IMR-90 (cell line): ENCODE measurements at regions not wholly inside any gene's neighbourhood (a gene's known extent, or its start where the extent isn't known, plus 50 kb on each side); places are given as distances from the start of the nearest gene placed in this dataset.

Experiments used
- ATAC-seq: fragments of 200-7000 bp; cut with Tn5 transposase; 2 replicates; pipeline ENCODE4 v1.9.1; 2020; ENCODE audit warnings: low read depth, mild to moderate bottlenecking, moderate library complexity
- BruUV-seq: library from RNA; stranded (reverse); fragments of 400-500 nt; replicated peaks from 2 replicates; lab custom pipeline; 2021; lab: Mats Ljungman, UMichigan
- CTCF ChIA-PET: fragments of 300-600 bp; formaldehyde crosslinking; extraction: SDS; loops from one replicate; lab custom pipeline; 2021; ENCODE audit warnings: antibody characterized with exemption; lab: Yijun Ruan, JAX
- POLR2A ChIA-PET: fragments of 300-600 bp; sonication (Branson Sonifier 250); formaldehyde crosslinking; loops from one replicate; lab custom pipeline; 2022; ENCODE audit warnings: antibody characterized with exemption; ENCODE audit not compliant: unreplicated experiment; lab: Charles Lee
- DNase-seq: peaks from one replicate; pipeline ENCODE4 v3.0.0; 2013
- H2AFZ ChIP-seq: replicated peaks from 2 replicates; pipeline ENCODE3; 2013; ENCODE audit warnings: low read length, mild to moderate bottlenecking; ENCODE audit not compliant: poor library complexity
- H2AK5ac ChIP-seq: 2 replicates; pipeline ENCODE4 v1.6.1; 2013; ENCODE audit warnings: low read depth, low read length, inconsistent platforms
- H2AK9ac ChIP-seq: replicated peaks from 2 replicates; pipeline ENCODE3; 2013; ENCODE audit warnings: mild to moderate bottlenecking, low read depth, low read length, moderate library complexity; ENCODE audit not compliant: poor library complexity
- H2BK120ac ChIP-seq: 2 replicates; pipeline ENCODE4 v1.6.1; 2013; ENCODE audit warnings: low read depth, low read length, inconsistent platforms
- H2BK15ac ChIP-seq: 3 replicates; pipeline ENCODE4 v1.6.1; 2013; ENCODE audit warnings: low read depth, low read length, inconsistent platforms
- H2BK20ac ChIP-seq: 2 replicates; pipeline ENCODE4 v1.6.1; 2013; ENCODE audit warnings: low read depth, mild to moderate bottlenecking, inconsistent platforms, low read length, moderate library complexity
- H2BK5ac ChIP-seq: 2 replicates; pipeline ENCODE4 v1.6.1; 2013; ENCODE audit warnings: mild to moderate bottlenecking, low read depth, low read length, inconsistent platforms; ENCODE audit not compliant: poor library complexity, severe bottlenecking
- H3K14ac ChIP-seq: replicated peaks from 2 replicates; pipeline ENCODE4 v1.6.1; 2013; ENCODE audit warnings: low read depth, low read length, inconsistent platforms
- H3K18ac ChIP-seq: 2 replicates; pipeline ENCODE4 v1.6.1; 2013; ENCODE audit warnings: low read depth, low read length, control low read depth
- H3K23ac ChIP-seq: 2 replicates; pipeline ENCODE4 v1.6.1; 2013; ENCODE audit warnings: low read depth, low read length, inconsistent platforms
- H3K27ac ChIP-seq: 2 replicates; pipeline ENCODE4 v1.5.1; 2013; ENCODE audit warnings: mild to moderate bottlenecking, control low read depth, low read length; ENCODE audit not compliant: insufficient read depth
- H3K27me3 ChIP-seq: 2 replicates; pipeline ENCODE4 v1.6.1; 2013; ENCODE audit warnings: low read length; ENCODE audit not compliant: control insufficient read depth, insufficient read depth
- H3K36me3 ChIP-seq: 2 replicates; pipeline ENCODE4 v1.6.1; 2013; ENCODE audit warnings: low read length, mixed read lengths; ENCODE audit not compliant: control insufficient read depth, insufficient read depth
- H3K4ac ChIP-seq: 2 replicates; pipeline ENCODE4 v1.6.1; 2013; ENCODE audit warnings: low read depth, low read length, inconsistent platforms
- H3K4me1 ChIP-seq: 2 replicates; pipeline ENCODE4 v1.6.1; 2013; ENCODE audit warnings: low read length, mixed read lengths; ENCODE audit not compliant: control insufficient read depth, insufficient read depth
- H3K4me2 ChIP-seq: 2 replicates; pipeline ENCODE4 v1.6.1; 2013; ENCODE audit warnings: low read depth, mild to moderate bottlenecking, control low read depth, low read length, moderate library complexity
- H3K4me3 ChIP-seq: 2 replicates; pipeline ENCODE4 v1.5.1; 2013; ENCODE audit warnings: low read depth, mild to moderate bottlenecking, control low read depth, low read length, moderate library complexity; ENCODE audit not compliant: insufficient read depth
- H3K56ac ChIP-seq: 2 replicates; pipeline ENCODE4 v1.6.1; 2013; ENCODE audit warnings: low read length, inconsistent platforms; ENCODE audit not compliant: insufficient read depth; ENCODE audit errors: extremely low read depth
- H3K79me1 ChIP-seq, 2 experiments: 2 replicates each; pipeline ENCODE4 v1.6.1; 2013; ENCODE audit warnings: low read length in 2 of 2, inconsistent platforms in 1 of 2, low read depth in 1 of 2
- H3K9ac ChIP-seq: 2 replicates; pipeline ENCODE4 v1.6.1; 2013; ENCODE audit warnings: low read depth, low read length, control low read depth
- H3K9me1 ChIP-seq: 2 replicates; pipeline ENCODE4 v1.6.1; 2013; ENCODE audit warnings: low read length, inconsistent platforms; ENCODE audit not compliant: insufficient read depth
- H3K9me3 ChIP-seq: 2 replicates; pipeline ENCODE4 v1.6.1; 2013; ENCODE audit warnings: low read length; ENCODE audit not compliant: control insufficient read depth, insufficient read depth
- H4K20me1 ChIP-seq: 2 replicates; pipeline ENCODE4 v1.6.1; 2013; ENCODE audit warnings: low read length, inconsistent platforms; ENCODE audit not compliant: insufficient read depth
- H4K5ac ChIP-seq: 2 replicates; pipeline ENCODE4 v1.6.1; 2013; ENCODE audit warnings: mild to moderate bottlenecking, low read depth, low read length, control low read depth
- H4K8ac ChIP-seq, 2 experiments: 2 replicates each; pipeline ENCODE4 v1.6.1; 2013; ENCODE audit warnings: low read depth in 2 of 2, low read length in 2 of 2, control low read depth in 1 of 2, inconsistent platforms in 1 of 2
- H4K91ac ChIP-seq: 2 replicates; pipeline ENCODE4 v1.6.1; 2013; ENCODE audit warnings: low read depth, low read length, inconsistent platforms; ENCODE audit not compliant: insufficient read depth
- BHLHE40 ChIP-seq: fragments of 150-350 bp; IDR thresholded peaks from 2 replicates; pipeline ENCODE4 v1.6.1; 2016; ENCODE audit warnings: mild to moderate bottlenecking, low read depth, low read length
- FOS ChIP-seq: fragments of 150-350 bp; IDR thresholded peaks from 2 replicates; pipeline ENCODE4 v1.6.1; 2016; ENCODE audit warnings: low read depth, low read length
- MAZ ChIP-seq: IDR thresholded peaks from 2 replicates; pipeline ENCODE4 v1.6.1; 2012; ENCODE audit warnings: low read depth, mild to moderate bottlenecking, low read length, improper control_type of control experiment, moderate library complexity, borderline replicate concordance
- MXI1 ChIP-seq: IDR thresholded peaks from 2 replicates; pipeline ENCODE4 v1.6.1; 2012; ENCODE audit warnings: low read depth, mild to moderate bottlenecking, low read length, moderate library complexity, borderline replicate concordance
- NFE2L2 ChIP-seq: fragments of 150-350 bp; IDR thresholded peaks from 2 replicates; pipeline ENCODE4 v1.6.1; 2016; ENCODE audit warnings: low read depth, mild to moderate bottlenecking, low read length
- POLR2A ChIP-seq: IDR thresholded peaks from 2 replicates; pipeline ENCODE4 v1.6.1; 2012; ENCODE audit warnings: mild to moderate bottlenecking, low read depth, low read length
- RCOR1 ChIP-seq: IDR thresholded peaks from 2 replicates; pipeline ENCODE4 v1.6.1; 2012; ENCODE audit warnings: mild to moderate bottlenecking, low read length, improper control_type of control experiment; ENCODE audit not compliant: insufficient replicate concordance
- RFX5 ChIP-seq: IDR thresholded peaks from 2 replicates; pipeline ENCODE4 v1.8.0; 2012; ENCODE audit warnings: low read depth, mild to moderate bottlenecking, low read length, moderate library complexity
- SMC3 ChIP-seq: fragments of 150-350 bp; IDR thresholded peaks from 2 replicates; pipeline ENCODE4 v1.6.1; 2016; ENCODE audit warnings: low read depth, mild to moderate bottlenecking, antibody characterized with exemption, low read length, moderate library complexity
- USF2 ChIP-seq: fragments of 150-350 bp; IDR thresholded peaks from 2 replicates; pipeline ENCODE4 v1.6.1; 2017; ENCODE audit warnings: mild to moderate bottlenecking, antibody characterized with exemption, low read length, low read depth
- WGBS, 2 experiments: methylation state at CpG; one replicate each; pipeline versions ENCODE4 v1.1.5 to v1.1.7; 2013; ENCODE audit warnings: missing lambda C conversion rate in 2 of 2; ENCODE audit not compliant: insufficient read length in 1 of 2; ENCODE audit errors: extremely low coverage in 2 of 2; 5-methylcytosine and 5-hydroxymethylcytosine counted together
- dilution Hi-C: fragments of 300-500 bp; cut with HindIII; formaldehyde crosslinking; loops from one replicate; pipeline ENCODE4 v1.14.3; 2018; ENCODE audit warnings: low sequenced_read_pairs; ENCODE audit not compliant: unreplicated experiment
- in situ Hi-C: fragments of 300-500 bp; cut with MboI; formaldehyde crosslinking; loops from 3 replicates; pipeline ENCODE4 v1.14.3; 2019; ENCODE audit warnings: low sequenced_read_pairs, inconsistent platforms, mixed read lengths
- intact Hi-C: fragments of 100-400 bp; cut with micrococcal nuclease; formaldehyde crosslinking; loops from 2 replicates; pipeline ENCODE4 v1.10.0; 2022
- TF ChIP-seq, protein P1 (sequence below): fragments of 150-350 bp; IDR thresholded peaks from 2 replicates; pipeline ENCODE4 v1.6.1; 2016; ENCODE audit warnings: low read depth, mild to moderate bottlenecking, low read length, moderate library complexity, borderline replicate concordance

- no peak for DNase-seq
- TF ChIP-seq RCOR1 (no peak), RFX5 (no peak), POLR2A (no peak), BHLHE40 (no peak), FOS (no peak), MXI1 (no peak), NFE2L2 (no peak), MAZ (no peak), USF2 (no peak), SMC3 (no peak)
- TF ChIP-seq, protein P1, sequence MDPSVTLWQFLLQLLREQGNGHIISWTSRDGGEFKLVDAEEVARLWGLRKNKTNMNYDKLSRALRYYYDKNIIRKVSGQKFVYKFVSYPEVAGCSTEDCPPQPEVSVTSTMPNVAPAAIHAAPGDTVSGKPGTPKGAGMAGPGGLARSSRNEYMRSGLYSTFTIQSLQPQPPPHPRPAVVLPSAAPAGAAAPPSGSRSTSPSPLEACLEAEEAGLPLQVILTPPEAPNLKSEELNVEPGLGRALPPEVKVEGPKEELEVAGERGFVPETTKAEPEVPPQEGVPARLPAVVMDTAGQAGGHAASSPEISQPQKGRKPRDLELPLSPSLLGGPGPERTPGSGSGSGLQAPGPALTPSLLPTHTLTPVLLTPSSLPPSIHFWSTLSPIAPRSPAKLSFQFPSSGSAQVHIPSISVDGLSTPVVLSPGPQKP = no peak
- H3K27me3 ChIP-seq = no peaks in the 10 kb centered on the region
- 60% methylated on average over 1 of the region's 5 CpGs; no CpG with 5 or more reads in 1 of the 2 experiments for WGBS, 2 experiments
- intact Hi-C loops = no loop called here
- H3K4me3 ChIP-seq = no peak overlapping the region
- H3K4me1 ChIP-seq = no peaks in the 10 kb centered on the region
- H3K79me1 ChIP-seq = no peaks in the 10 kb centered on the region
- ChIA-PET POLR2A (no interaction called here), CTCF (no interaction called here)
- no peak for ATAC-seq
- H4K5ac ChIP-seq = no peak overlapping the region
- H3K14ac ChIP-seq = peak overlapping the region; percentile 56; the same call in 1 of the 2 replicates
- no peak overlapping the region for H2BK5ac ChIP-seq
- H2AK9ac ChIP-seq = no peak overlapping the region
- no peaks in the 10 kb centered on the region for H3K9me1 ChIP-seq
- no TSS peak for BruUV-seq
- H3K4ac ChIP-seq = peak overlapping the region; percentile 35; the same call in 1 of the 2 replicates
- H2AFZ ChIP-seq = no peak overlapping the region
- no peak overlapping the region for H2BK20ac ChIP-seq
- H2AK5ac ChIP-seq = no peak overlapping the region
- peak overlapping the region; percentile 63 for H3K23ac ChIP-seq
- H3K18ac ChIP-seq = no peak overlapping the region
- H4K91ac ChIP-seq = no peak overlapping the region
- H3K56ac ChIP-seq = no peak overlapping the region
- H3K27ac ChIP-seq = no peak overlapping the region
- no peaks in the 10 kb centered on the region for H4K20me1 ChIP-seq
- H2BK15ac ChIP-seq = no peak overlapping the region
- in situ Hi-C loops = no loop called here
- no peak overlapping the region for H3K9ac ChIP-seq
- dilution Hi-C loops = no loop called here
- 0 out of 4 replicates have a peak overlapping the region, but pooled peaks of 1 of the 2 experiments have one; percentile 23 for H4K8ac ChIP-seq
- peak overlapping the region; percentile 40 for H2BK120ac ChIP-seq
- no peak overlapping the region for H3K4me2 ChIP-seq
- no peaks in the 10 kb centered on the region for H3K36me3 ChIP-seq
- H3K9me3 ChIP-seq = no peaks in the 10 kb centered on the region
Measured at GRCh38 chr5:93201061-93201460, 380.0 kb downstream of the NR2F1-AS1 start.
